ENCODE measurements at regions not wholly inside any gene's neighbourhood (a gene's known extent, or its start where the extent isn't known, plus 50 kb on each side); places are given as distances from the start of the nearest gene placed in this dataset.
"Not testable (repeated sequence)": the region's sequence is repeated elsewhere in the genome, so short reads cannot be mapped to it uniquely, and the experiment has no call there.

GRCh38 chr1:101128211-101128727 lies 102.7 kb upstream of the DPH5 start:
- no peak for DNase-seq (ENCODE audit: low read depth in 4 of 4, low spot score in 2 of 4)

- no peak for DNase-seq (ENCODE audit: low read depth in 4 of 4, low spot score in 2 of 4)
These were observed 98.8 kb upstream of the DPH5 start for GRCh38 chr1:101124405-101124804.

GRCh38 chr1:101123904-101124303 lies 98.3 kb upstream of the DPH5 start:
- DNase-seq (ENCODE audit: low read depth in 4 of 4, low spot score in 2 of 4): not testable (repeated sequence)

- no peak for DNase-seq (ENCODE audit: low read depth in 4 of 4, low spot score in 2 of 4)
These were observed 97.0 kb upstream of the DPH5 start for GRCh38 chr1:101122452-101123166.

- no peak for DNase-seq (ENCODE audit: low read depth in 4 of 4, low spot score in 2 of 4)
These were observed 96.4 kb upstream of the DPH5 start for GRCh38 chr1:101121975-101122374.

GRCh38 chr1:101121504-101121903 lies 95.9 kb upstream of the DPH5 start:
- no peak for DNase-seq (ENCODE audit: low read depth in 4 of 4, low spot score in 2 of 4)

- DNase-seq (ENCODE audit: low read depth in 4 of 4, low spot score in 2 of 4): no peak
These were observed 95.3 kb upstream of the DPH5 start for GRCh38 chr1:101120868-101121267.

- no peak for DNase-seq (ENCODE audit: low read depth in 4 of 4, low spot score in 2 of 4)
These were observed 93.7 kb upstream of the DPH5 start for GRCh38 chr1:101119289-101119688.

GRCh38 chr1:101116006-101116405 lies 90.4 kb upstream of the DPH5 start:
- DNase-seq (ENCODE audit: low read depth in 4 of 4, low spot score in 2 of 4): no peak

- DNase-seq (ENCODE audit: low read depth in 4 of 4, low spot score in 2 of 4): no peak
These were observed 89.5 kb upstream of the DPH5 start for GRCh38 chr1:101115112-101115511.

GRCh38 chr1:101114128-101114527 lies 88.5 kb upstream of the DPH5 start:
- DNase-seq (ENCODE audit: low read depth in 4 of 4, low spot score in 2 of 4): not testable (repeated sequence)

GRCh38 chr1:101112051-101112780 lies 86.6 kb upstream of the DPH5 start:
- DNase-seq (ENCODE audit: low read depth in 4 of 4, low spot score in 2 of 4): peak in 1 of 4 donors; percentile 31

- no peak for DNase-seq (ENCODE audit: low read depth in 4 of 4, low spot score in 2 of 4)
These were observed 85.9 kb upstream of the DPH5 start for GRCh38 chr1:101111461-101111860.

- no peak for DNase-seq (ENCODE audit: low read depth in 4 of 4, low spot score in 2 of 4)
These were observed 84.2 kb upstream of the DPH5 start for GRCh38 chr1:101109791-101110190.

- DNase-seq (ENCODE audit: low read depth in 4 of 4, low spot score in 2 of 4): no peak
These were observed 82.5 kb upstream of the DPH5 start for GRCh38 chr1:101108111-101108500.

- DNase-seq (ENCODE audit: low read depth in 4 of 4, low spot score in 2 of 4): no peak
These were observed 82.0 kb upstream of the DPH5 start for GRCh38 chr1:101107496-101108110.

- no peak for DNase-seq (ENCODE audit: low read depth in 4 of 4, low spot score in 2 of 4)
These were observed 80.3 kb upstream of the DPH5 start for GRCh38 chr1:101105877-101106276.

- no peak for DNase-seq (ENCODE audit: low read depth in 4 of 4, low spot score in 2 of 4)
These were observed 77.0 kb upstream of the DPH5 start for GRCh38 chr1:101102426-101103156.

- no peak for DNase-seq (ENCODE audit: low read depth in 4 of 4, low spot score in 2 of 4)
These were observed 75.8 kb upstream of the DPH5 start for GRCh38 chr1:101101360-101101759.

GRCh38 chr1:101100674-101101073 lies 75.1 kb upstream of the DPH5 start:
- DNase-seq (ENCODE audit: low read depth in 4 of 4, low spot score in 2 of 4): no peak

GRCh38 chr1:101098907-101099306 lies 73.3 kb upstream of the DPH5 start:
- no peak for DNase-seq (ENCODE audit: low read depth in 4 of 4, low spot score in 2 of 4)

Measured in left renal cortex interstitium (tissue), 4 donors.